LNCaP clone FGC (cell line): ENCODE measurements at regions not wholly inside any gene's neighbourhood (a gene's known extent, or its start where the extent isn't known, plus 50 kb on each side); places are given as distances from the start of the nearest gene placed in this dataset.

ENCODE experiments used
- DNase-seq: peaks from one replicate; pipeline ENCODE4 v3.0.0-alpha.2; 2011; ENCODE audit warnings: low read depth
- H3K4me3 ChIP-seq: 2 replicates; pipeline ENCODE4 v1.5.1; 2011; ENCODE audit warnings: mild to moderate bottlenecking, low read depth, low read length, control low read depth
- TF ChIP-seq, protein P1 (sequence below): IDR thresholded peaks from 2 replicates; pipeline ENCODE4 v1.5.1; 2012; ENCODE audit warnings: mild to moderate bottlenecking; ENCODE audit not compliant: control insufficient read depth, insufficient read depth; ENCODE audit errors: extremely low read depth

DNA sequence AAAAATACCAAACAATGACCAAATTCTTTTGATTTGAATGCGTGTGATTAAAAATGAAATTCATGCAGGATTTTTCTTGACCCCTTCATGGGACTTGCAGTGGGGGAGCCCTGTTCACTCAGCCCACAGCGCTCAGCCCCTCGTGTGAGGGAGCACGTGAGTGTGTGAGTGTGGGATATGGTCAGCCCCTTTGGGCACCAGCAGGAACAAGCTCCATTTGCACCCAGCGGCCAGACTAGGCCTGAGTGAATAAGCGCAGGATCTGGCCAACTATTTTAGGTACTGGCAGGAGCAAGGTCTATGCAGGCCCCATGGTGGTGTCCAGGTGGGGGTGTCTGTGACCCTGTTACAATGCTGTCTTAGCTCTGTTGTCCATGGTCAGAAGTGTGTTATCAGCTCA lies 1631.2 kb downstream of the BRINP3 start:
- H3K4me3 ChIP-seq: no peak overlapping the region
- no peak for DNase-seq
- TF ChIP-seq, protein P1, sequence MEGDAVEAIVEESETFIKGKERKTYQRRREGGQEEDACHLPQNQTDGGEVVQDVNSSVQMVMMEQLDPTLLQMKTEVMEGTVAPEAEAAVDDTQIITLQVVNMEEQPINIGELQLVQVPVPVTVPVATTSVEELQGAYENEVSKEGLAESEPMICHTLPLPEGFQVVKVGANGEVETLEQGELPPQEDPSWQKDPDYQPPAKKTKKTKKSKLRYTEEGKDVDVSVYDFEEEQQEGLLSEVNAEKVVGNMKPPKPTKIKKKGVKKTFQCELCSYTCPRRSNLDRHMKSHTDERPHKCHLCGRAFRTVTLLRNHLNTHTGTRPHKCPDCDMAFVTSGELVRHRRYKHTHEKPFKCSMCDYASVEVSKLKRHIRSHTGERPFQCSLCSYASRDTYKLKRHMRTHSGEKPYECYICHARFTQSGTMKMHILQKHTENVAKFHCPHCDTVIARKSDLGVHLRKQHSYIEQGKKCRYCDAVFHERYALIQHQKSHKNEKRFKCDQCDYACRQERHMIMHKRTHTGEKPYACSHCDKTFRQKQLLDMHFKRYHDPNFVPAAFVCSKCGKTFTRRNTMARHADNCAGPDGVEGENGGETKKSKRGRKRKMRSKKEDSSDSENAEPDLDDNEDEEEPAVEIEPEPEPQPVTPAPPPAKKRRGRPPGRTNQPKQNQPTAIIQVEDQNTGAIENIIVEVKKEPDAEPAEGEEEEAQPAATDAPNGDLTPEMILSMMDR: no peak

DNA sequence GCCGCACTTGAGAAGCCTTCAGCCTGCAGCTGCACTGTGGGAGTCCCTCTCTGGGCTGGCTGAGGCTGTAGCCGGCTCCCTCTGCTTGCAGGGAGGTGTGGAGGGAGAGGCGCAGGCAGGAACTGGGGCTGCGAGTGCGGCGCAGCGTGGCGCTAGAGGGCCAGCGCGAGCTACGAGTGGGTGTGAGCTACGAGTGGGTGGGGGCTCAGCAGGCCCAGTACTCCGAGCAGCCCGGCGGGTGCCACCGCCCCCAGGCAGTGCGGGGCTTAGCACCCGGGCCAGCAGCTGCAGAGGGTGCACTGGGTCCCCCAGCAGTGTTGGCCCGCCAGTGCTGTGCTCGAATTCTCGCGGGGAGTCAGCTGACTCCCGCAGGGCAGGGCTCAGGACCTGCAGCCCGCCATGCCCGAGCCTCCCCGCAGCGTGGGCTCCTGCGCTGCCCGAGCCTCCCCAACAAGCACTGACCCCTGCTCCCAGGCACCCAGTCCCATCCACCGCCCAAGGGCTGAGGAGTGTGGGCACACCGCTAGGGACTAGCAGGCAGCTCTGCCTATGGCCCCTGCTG lies 1620.1 kb downstream of the BRINP3 start:
- TF ChIP-seq, protein P1: no peak
- H3K4me3 ChIP-seq: no peak overlapping the region
- no peak for DNase-seq

- H3K4me3 ChIP-seq: no peak overlapping the region
- TF ChIP-seq, protein P1: no peak
- DNase-seq: no peak
Measured at GRCh38 chr1:188867614-188868013, 1610.0 kb downstream of the BRINP3 start.

- H3K4me3 ChIP-seq: no peak overlapping the region
- TF ChIP-seq, protein P1: no peak
- DNase-seq: no peak
Measured at GRCh38 chr1:188871164-188871563, 1606.5 kb downstream of the BRINP3 start.

DNA sequence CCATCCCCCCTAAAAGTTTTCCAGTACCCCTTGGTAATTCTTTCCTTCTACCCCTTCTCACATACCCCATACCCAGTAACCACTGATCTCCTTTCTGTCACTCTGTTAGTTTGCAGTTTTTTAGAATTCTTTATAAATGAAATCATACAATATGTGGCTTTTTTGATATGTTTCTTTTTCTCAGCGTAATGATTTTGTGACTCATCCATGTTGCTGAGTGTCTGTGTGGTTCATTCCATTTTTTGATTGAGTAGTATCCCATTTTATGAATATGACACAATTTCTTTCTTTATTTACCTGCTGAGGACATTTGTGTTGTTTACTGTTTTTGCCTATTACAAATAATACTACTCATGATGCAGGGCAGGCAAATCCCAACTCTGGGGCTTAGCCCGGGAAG lies 1605.3 kb downstream of the BRINP3 start:
- H3K4me3 ChIP-seq: no peak overlapping the region
- TF ChIP-seq, protein P1: no peak
- DNase-seq: no peak

DNA sequence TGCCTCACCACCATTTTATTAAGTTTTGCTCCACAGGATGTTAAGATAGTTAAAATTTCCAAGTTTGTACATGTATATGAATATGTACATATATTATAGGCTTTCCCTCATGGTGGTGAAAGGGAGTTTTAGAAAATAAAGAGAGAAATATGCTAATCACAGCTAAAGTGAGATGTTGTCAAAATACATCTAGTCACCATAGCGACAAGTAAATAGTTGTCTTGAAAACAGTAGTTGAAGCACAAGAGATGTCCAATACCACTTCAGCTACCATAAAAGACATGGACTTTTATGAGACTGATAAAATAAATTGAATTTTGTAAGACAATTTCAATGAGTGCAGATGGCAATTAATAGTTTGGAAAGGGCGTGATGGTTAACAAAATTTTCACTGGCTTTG lies 1600.0 kb downstream of the BRINP3 start:
- DNase-seq: no peak
- no peak overlapping the region for H3K4me3 ChIP-seq
- TF ChIP-seq, protein P1: no peak

- TF ChIP-seq, protein P1: no peak
- no peak overlapping the region for H3K4me3 ChIP-seq
- no peak for DNase-seq
Measured at GRCh38 chr1:188888386-188888785, 1589.3 kb downstream of the BRINP3 start.
